HEK293 (cell line): ENCODE measurements at regions not wholly inside any gene's neighbourhood (a gene's known extent, or its start where the extent isn't known, plus 50 kb on each side); places are given as distances from the start of the nearest gene placed in this dataset.

Source experiments
- CTCF ChIP-seq: fragments of 450-650 bp; formaldehyde crosslinking; IDR thresholded peaks from 2 replicates; pipeline ENCODE4 v1.5.1; 2016; ENCODE audit warnings: missing biosample characterization, missing genetic modification characterization
- REPIN1 ChIP-seq: fragments of 450-650 bp; formaldehyde crosslinking; IDR thresholded peaks from 2 replicates; pipeline ENCODE4 v1.5.1; 2017; ENCODE audit warnings: missing biosample characterization, missing genetic modification characterization, low read depth
- REST ChIP-seq: fragments of 450-650 bp; formaldehyde crosslinking; IDR thresholded peaks from 2 replicates; pipeline ENCODE4 v1.5.1; 2016; ENCODE audit warnings: missing biosample characterization, missing genetic modification characterization
- ZNF530 ChIP-seq: fragments of 450-650 bp; formaldehyde crosslinking; IDR thresholded peaks from 2 replicates; pipeline ENCODE4 v1.5.1; 2016; ENCODE audit warnings: low read depth, missing biosample characterization, missing genetic modification characterization
- ZNF623 ChIP-seq: fragments of 450-650 bp; formaldehyde crosslinking; IDR thresholded peaks from 2 replicates; pipeline ENCODE4 v1.5.1; 2016; ENCODE audit warnings: missing biosample characterization, missing genetic modification characterization
- ZNF830 ChIP-seq: fragments of 450-650 bp; IDR thresholded peaks from 2 replicates; pipeline ENCODE4 v1.5.0; 2018; ENCODE audit warnings: missing biosample characterization, missing genetic modification characterization, low read depth, mild to moderate bottlenecking, moderate library complexity
- TF ChIP-seq, protein P1 (sequence below): sonication (generic); formaldehyde crosslinking; IDR thresholded peaks from 2 replicates; pipeline ENCODE4 v1.8.1; 2022; ENCODE audit warnings: mild to moderate bottlenecking, moderate library complexity, missing genetic modification reagents

DNA sequence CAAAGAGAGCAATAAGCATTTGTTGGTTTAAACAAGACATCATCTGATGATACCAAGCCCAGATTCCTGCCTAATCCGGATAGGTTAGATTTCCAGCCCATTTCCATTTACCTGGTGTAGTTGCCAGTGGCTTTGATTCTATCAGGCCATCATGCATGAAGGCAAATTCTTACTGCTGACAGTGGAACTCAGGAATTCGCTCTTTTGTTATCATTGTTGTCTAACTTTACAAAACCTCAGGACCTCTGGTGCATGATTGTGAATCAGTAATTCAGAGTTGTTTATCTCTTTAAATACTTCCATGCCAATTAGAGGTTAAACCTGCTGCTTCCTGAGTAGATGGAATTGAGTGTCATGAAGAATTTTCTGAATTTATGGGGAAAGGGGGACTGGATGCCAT, 76.5 kb downstream of the C9orf152 start:
- TF ChIP-seq CTCF (no peak), ZNF623 (tag by site-specific recombination) (no peak), REST (tag by site-specific recombination) (no peak), ZNF830 (tag by site-specific recombination) (no peak), ZNF530 (tag by site-specific recombination) (no peak), REPIN1 (tag by site-specific recombination) (no peak)
- TF ChIP-seq, protein P1, sequence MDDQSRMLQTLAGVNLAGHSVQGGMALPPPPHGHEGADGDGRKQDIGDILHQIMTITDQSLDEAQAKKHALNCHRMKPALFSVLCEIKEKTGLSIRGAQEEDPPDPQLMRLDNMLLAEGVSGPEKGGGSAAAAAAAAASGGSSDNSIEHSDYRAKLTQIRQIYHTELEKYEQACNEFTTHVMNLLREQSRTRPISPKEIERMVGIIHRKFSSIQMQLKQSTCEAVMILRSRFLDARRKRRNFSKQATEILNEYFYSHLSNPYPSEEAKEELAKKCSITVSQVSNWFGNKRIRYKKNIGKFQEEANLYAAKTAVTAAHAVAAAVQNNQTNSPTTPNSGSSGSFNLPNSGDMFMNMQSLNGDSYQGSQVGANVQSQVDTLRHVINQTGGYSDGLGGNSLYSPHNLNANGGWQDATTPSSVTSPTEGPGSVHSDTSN (CRISPR knock-in tag) = no peak
